Tibial nerve (tissue), 4 donors: ENCODE measurements at regions not wholly inside any gene's neighbourhood (a gene's known extent, or its start where the extent isn't known, plus 50 kb on each side); places are given as distances from the start of the nearest gene placed in this dataset.

Source experiments
- DNase-seq, 2 donors: peaks; one replicate each; pipeline ENCODE4 v3.0.0-alpha.2; 2019; ENCODE audit warnings: low spot score in 2 of 2
- H3K27ac ChIP-seq, 4 donors: fragments of 200-600 bp; sonication (generic) in 3 of 4; one replicate each; pipeline ENCODE4 v1.5.1; 2017 to 2019; ENCODE audit warnings: mild to moderate bottlenecking in 1 of 4
- H3K27me3 ChIP-seq, 2 donors: fragments of 200-600 bp; sonication (generic) in 1 of 2; one replicate each; pipeline versions ENCODE4 v1.5.1 to v1.6.0; 2017 to 2019
- H3K36me3 ChIP-seq, 3 donors: fragments of 200-600 bp; sonication (generic); one replicate each; pipeline ENCODE4 v1.5.1; 2018 to 2019
- H3K4me1 ChIP-seq, 4 donors: fragments of 200-600 bp; sonication (generic) in 3 of 4; one replicate each; pipeline ENCODE4 v1.5.1; 2017 to 2019
- H3K4me3 ChIP-seq, 4 donors: fragments of 200-600 bp; sonication (generic) in 3 of 4; one replicate each; pipeline ENCODE4 v1.5.1; 2017 to 2019; ENCODE audit warnings: mild to moderate bottlenecking in 1 of 4, moderate library complexity in 1 of 4
- H3K9me3 ChIP-seq, 4 donors: fragments of 200-600 bp; sonication (generic) in 3 of 4; one replicate each; pipeline ENCODE4 v1.5.1; 2017 to 2019
- EP300 ChIP-seq, 2 donors: sonication (generic); formaldehyde crosslinking; IDR thresholded peaks; one replicate each; pipeline ENCODE4 v1.6.1; 2017; ENCODE audit warnings: antibody characterized with exemption in 2 of 2, mild to moderate bottlenecking in 1 of 2
- POLR2A ChIP-seq, 2 donors: fragments of 450-650 bp; IDR thresholded peaks; one replicate each; pipeline ENCODE4 v1.6.1; 2017; ENCODE audit warnings: antibody characterized with exemption in 2 of 2, mild to moderate bottlenecking in 2 of 2, moderate library complexity in 2 of 2
- WGBS, 2 donors: methylation state at CpG; one replicate each; pipeline ENCODE4 v1.1.5; 2018; 5-methylcytosine and 5-hydroxymethylcytosine counted together
- TF ChIP-seq, protein P1 (sequence below), 5 experiments: fragments of 200-600 bp in 3 of 5; fragments of 450-650 bp in 2 of 5; sonication (generic) in 3 of 5; IDR thresholded peaks; one replicate each; pipeline ENCODE4 v1.5.1; 2016 to 2019; ENCODE audit warnings: antibody characterized with exemption in 5 of 5, mild to moderate bottlenecking in 3 of 5, moderate library complexity in 2 of 5

DNA sequence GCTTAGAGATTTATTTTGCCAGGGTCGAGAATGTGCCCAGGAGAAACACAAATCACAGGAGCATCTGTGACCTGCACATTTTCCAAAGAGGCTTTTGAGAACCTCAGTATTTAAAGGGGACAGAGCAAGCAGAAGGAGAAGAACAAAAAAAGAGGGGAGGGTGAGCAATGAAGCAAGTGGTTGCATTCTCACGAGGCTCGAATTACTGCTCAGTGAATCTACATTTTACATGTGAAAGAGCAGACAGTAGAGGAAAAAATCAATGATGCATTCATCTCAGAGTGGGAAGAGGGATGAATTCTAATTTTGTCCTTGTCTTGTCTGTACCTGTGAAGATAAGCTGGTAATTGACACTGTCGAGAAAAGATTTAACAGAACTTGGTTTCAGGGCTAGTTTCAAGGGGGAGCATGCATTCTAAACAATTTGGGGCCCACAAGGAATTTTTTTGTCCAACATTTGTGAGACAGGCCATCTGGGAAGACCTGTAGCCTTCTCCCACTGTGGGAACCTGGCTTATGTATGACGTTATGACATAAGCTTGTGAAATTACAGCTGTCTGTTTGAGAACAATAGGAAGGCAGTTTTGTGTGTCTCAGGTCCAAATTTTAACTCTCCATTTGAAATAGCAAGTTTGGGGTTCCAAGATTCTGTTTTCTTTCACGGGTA is 855.1 kb downstream of the SLITRK5 start:
- Histone ChIP-seq H3K27me3 (no peaks in the 10 kb centered on the region), H3K9me3 (no peaks in the 10 kb centered on the region), H3K27ac (no peak overlapping the region), H3K4me1 (no peaks in the 10 kb centered on the region), H3K4me3 (no peak overlapping the region), H3K36me3 (no peaks in the 10 kb centered on the region)
- DNase-seq = no peak
- TF ChIP-seq, protein P1, sequence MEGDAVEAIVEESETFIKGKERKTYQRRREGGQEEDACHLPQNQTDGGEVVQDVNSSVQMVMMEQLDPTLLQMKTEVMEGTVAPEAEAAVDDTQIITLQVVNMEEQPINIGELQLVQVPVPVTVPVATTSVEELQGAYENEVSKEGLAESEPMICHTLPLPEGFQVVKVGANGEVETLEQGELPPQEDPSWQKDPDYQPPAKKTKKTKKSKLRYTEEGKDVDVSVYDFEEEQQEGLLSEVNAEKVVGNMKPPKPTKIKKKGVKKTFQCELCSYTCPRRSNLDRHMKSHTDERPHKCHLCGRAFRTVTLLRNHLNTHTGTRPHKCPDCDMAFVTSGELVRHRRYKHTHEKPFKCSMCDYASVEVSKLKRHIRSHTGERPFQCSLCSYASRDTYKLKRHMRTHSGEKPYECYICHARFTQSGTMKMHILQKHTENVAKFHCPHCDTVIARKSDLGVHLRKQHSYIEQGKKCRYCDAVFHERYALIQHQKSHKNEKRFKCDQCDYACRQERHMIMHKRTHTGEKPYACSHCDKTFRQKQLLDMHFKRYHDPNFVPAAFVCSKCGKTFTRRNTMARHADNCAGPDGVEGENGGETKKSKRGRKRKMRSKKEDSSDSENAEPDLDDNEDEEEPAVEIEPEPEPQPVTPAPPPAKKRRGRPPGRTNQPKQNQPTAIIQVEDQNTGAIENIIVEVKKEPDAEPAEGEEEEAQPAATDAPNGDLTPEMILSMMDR (IDR thresholded peaks at IDR 0.05) = no peak
- TF ChIP-seq POLR2A (IDR thresholded peaks at IDR 0.05) = no peak
- TF ChIP-seq EP300 (IDR thresholded peaks at IDR 0.05) = no peak
- 64 to 75% methylated on average over 6 of the region's 6 CpGs for WGBS, 2 donors

DNA sequence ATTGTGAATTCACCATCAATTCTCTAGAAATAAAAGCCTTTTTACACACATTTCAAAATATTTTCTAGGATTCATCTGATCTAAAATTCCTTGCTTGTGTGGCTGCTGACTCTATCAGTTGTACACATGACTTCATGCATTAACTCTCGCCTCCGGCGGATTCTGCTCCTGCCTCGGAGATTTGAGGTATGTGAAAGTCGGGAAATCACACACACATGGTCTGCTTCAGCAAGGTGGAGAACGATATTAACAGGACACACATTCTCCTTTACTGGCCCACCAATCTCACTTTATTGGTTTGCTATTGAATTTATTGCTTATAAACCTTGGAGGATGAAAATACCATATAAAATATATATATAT is 855.7 kb downstream of the SLITRK5 start:
- Histone ChIP-seq H3K36me3 (no peaks in the 10 kb centered on the region), H3K4me3 (no peak overlapping the region), H3K27me3 (no peaks in the 10 kb centered on the region), H3K4me1 (no peaks in the 10 kb centered on the region), H3K27ac (no peak overlapping the region), H3K9me3 (no peaks in the 10 kb centered on the region)
- no peak for DNase-seq
- 85 to 89% methylated on average over 6 of the region's 6 CpGs for WGBS, 2 donors
- TF ChIP-seq EP300 (IDR thresholded peaks at IDR 0.05) (no peak), POLR2A (IDR thresholded peaks at IDR 0.05) (no peak)
- TF ChIP-seq, protein P1 (IDR thresholded peaks at IDR 0.05) = no peak

DNA sequence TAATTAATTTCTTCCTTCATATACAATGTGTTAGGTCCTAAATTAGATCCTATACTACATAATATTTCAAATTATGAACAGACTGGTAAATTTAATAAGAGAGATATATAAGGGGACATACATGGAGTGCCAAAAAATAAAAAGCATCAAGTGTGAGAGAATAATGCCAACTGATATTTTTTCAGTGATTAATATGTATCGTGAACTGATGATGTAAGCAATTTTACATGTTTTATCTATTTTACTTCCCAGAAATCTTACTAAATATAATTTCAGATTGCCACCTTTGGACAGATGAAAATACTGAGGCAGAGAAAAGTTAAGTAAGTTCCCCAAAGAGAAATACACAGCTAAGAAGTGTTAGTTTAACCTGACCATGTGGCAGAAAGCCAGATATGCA is 870.8 kb downstream of the SLITRK5 start:
- no peaks in the 10 kb centered on the region for H3K9me3 ChIP-seq
- H3K27ac ChIP-seq = no peak overlapping the region
- 89 to 91% methylated on average over 1 of the region's 1 CpG for WGBS, 2 donors
- H3K27me3 ChIP-seq = no peaks in the 10 kb centered on the region
- TF ChIP-seq EP300 (IDR thresholded peaks at IDR 0.05) (no peak), POLR2A (IDR thresholded peaks at IDR 0.05) (no peak)
- TF ChIP-seq, protein P1 (IDR thresholded peaks at IDR 0.05) = no peak
- no peaks in the 10 kb centered on the region for H3K4me1 ChIP-seq
- no peaks in the 10 kb centered on the region for H3K36me3 ChIP-seq
- no peak for DNase-seq
- no peak overlapping the region for H3K4me3 ChIP-seq

DNA sequence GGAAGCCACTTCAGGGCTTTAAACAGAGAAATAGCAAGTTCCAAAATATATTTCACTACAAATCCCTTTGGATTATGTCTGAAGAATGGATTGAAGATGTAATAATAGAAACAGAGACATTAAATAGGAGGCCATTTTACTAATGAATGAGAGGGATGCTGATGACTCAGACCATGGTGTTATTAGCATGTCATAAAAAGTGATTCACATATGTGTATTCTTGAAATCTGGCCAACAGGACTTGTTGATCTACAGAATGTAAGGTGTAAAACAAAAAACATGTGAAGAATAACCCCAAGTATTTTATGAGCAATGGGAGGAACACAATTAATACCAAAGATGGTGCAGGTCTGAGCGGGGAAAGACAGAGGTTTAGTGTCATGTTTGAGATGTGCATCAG is 873.7 kb downstream of the SLITRK5 start:
- Histone ChIP-seq H3K36me3 (no peaks in the 10 kb centered on the region), H3K4me1 (no peaks in the 10 kb centered on the region), H3K9me3 (no peaks in the 10 kb centered on the region), H3K27me3 (no peaks in the 10 kb centered on the region), H3K27ac (no peak overlapping the region), H3K4me3 (no peak overlapping the region)
- DNase-seq = no peak
- TF ChIP-seq, protein P1 (IDR thresholded peaks at IDR 0.05) = no peak
- TF ChIP-seq POLR2A (IDR thresholded peaks at IDR 0.05) = no peak
- TF ChIP-seq EP300 (IDR thresholded peaks at IDR 0.05) = no peak
- 89 to 94% methylated on average over 1 of the region's 1 CpG for WGBS, 2 donors

DNA sequence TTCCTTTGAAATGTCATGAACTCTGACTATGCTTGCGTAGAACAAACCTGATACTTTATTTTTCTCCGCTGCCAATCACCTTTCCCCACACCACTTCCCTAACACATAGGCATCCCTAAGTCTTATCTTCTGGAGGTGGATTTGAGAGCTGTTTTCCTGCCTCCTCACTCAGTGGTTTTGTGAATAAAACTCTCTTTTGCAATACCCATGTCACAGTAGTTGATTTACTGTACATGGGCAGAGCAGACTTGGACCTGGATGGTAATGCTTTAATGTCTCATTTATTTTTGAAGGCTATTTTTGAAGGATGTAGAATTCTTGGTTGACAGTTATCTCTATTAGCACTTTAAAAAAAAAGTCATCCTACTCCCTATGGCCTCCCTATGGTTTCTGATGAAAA is 881.8 kb downstream of the SLITRK5 start:
- Histone ChIP-seq H3K27ac (no peak overlapping the region), H3K36me3 (no peaks in the 10 kb centered on the region), H3K4me1 (no peaks in the 10 kb centered on the region), H3K4me3 (no peak overlapping the region), H3K9me3 (no peaks in the 10 kb centered on the region), H3K27me3 (no peaks in the 10 kb centered on the region)
- WGBS, 2 donors = 87 to 89% methylated on average over 2 of the region's 2 CpGs
- TF ChIP-seq POLR2A (IDR thresholded peaks at IDR 0.05) (no peak), EP300 (IDR thresholded peaks at IDR 0.05) (no peak)
- TF ChIP-seq, protein P1 (IDR thresholded peaks at IDR 0.05) = no peak
- no peak for DNase-seq
